HCT116 (cell line): ENCODE measurements at regions not wholly inside any gene's neighbourhood (a gene's known extent, or its start where the extent isn't known, plus 50 kb on each side); places are given as distances from the start of the nearest gene placed in this dataset.

Experiments used
- ATAC-seq: fragments of 200-7000 bp; cut with Tn5 transposase; 2 replicates; pipeline ENCODE4 v1.9.1; 2020; ENCODE audit warnings: mild to moderate bottlenecking, moderate library complexity
- BruUV-seq: library from RNA; stranded (reverse); fragments of 400-500 nt; replicated peaks from 2 replicates; lab custom pipeline; 2021; lab: Mats Ljungman, UMichigan
- CTCF ChIA-PET: fragments of 300-600 bp; sonication (Branson Sonifier 250); formaldehyde crosslinking; loops from one replicate; lab custom pipeline; 2021; ENCODE audit warnings: antibody characterized with exemption; lab: Charles Lee
- POLR2A ChIA-PET: fragments of 300-600, 350-600 bp; sonication (Branson Sonifier 250); formaldehyde crosslinking; loops from one replicate; lab custom pipeline; 2021; ENCODE audit warnings: antibody characterized with exemption; lab: Charles Lee
- RAD21 ChIA-PET, 2 experiments: fragments of 300-600 bp; sonication (Branson Sonifier 250); formaldehyde crosslinking; loops; one replicate each; lab custom pipeline; 2023; ENCODE audit warnings: low total read pairs in 2 of 2; ENCODE audit not compliant: uncharacterized antibody in 2 of 2, unreplicated experiment in 2 of 2, low non-redundant PET in 1 of 2; lab: Charles Lee
- DNase-seq: peaks from one replicate; pipeline ENCODE4 v3.0.0-alpha.2; 2010; ENCODE audit warnings: low read depth, low spot score
- H2AFZ ChIP-seq: fragments of 200-600 bp; shearing (Covaris generic), sonication (generic); 2 replicates; pipeline ENCODE4 v1.6.1; 2017; ENCODE audit warnings: low read depth, mixed run types, mixed read lengths, antibody characterized with exemption, low read length; ENCODE audit not compliant: poor library complexity, severe bottlenecking
- H3K27ac ChIP-seq: 2 replicates; pipeline ENCODE4 v1.5.1; 2012; ENCODE audit warnings: low read depth, low read length
- H3K27me3 ChIP-seq: fragments of 200-600 bp; sonication (generic); 2 replicates; pipeline ENCODE4 v1.6.1; 2016; ENCODE audit warnings: mixed run types, low read length, mixed read lengths; ENCODE audit not compliant: insufficient read depth
- H3K36me3 ChIP-seq, 2 experiments: fragments of 200-500 bp in 1 of 2; fragments of 200-600 bp in 1 of 2; sonication (Bioruptor generic) in 1 of 2; sonication (generic) in 1 of 2; 2 replicates each; pipeline versions ENCODE4 v1.5.1 to v1.6.1; 2014 to 2016; ENCODE audit warnings: low read length in 2 of 2, inconsistent platforms in 1 of 2, mixed read lengths in 1 of 2, mixed run types in 1 of 2; ENCODE audit not compliant: insufficient read depth in 2 of 2, control insufficient read depth in 1 of 2
- H3K4me1 ChIP-seq, 2 experiments: fragments of 200-600 bp in 1 of 2; sonication (generic) in 1 of 2; 2 replicates each; pipeline versions ENCODE4 v1.5.1 to v1.6.1; 2012 to 2017; ENCODE audit warnings: low read length in 2 of 2, inconsistent platforms in 1 of 2, mild to moderate bottlenecking in 1 of 2, mixed read lengths in 1 of 2, mixed run types in 1 of 2, moderate library complexity in 1 of 2; ENCODE audit not compliant: insufficient read depth in 2 of 2, control insufficient read depth in 1 of 2
- H3K4me2 ChIP-seq: fragments of 200-600 bp; sonication (generic); 2 replicates; pipeline ENCODE4 v1.6.1; 2017; ENCODE audit warnings: mixed run types, low read length, mixed read lengths
- H3K4me3 ChIP-seq, 2 experiments: fragments of 200-600 bp in 1 of 2; sonication (generic) in 1 of 2; replicated peaks in 1 of 2; 2 replicates each; pipeline ENCODE4 v1.5.1; 2011 to 2016; ENCODE audit warnings: low read length in 2 of 2, control low read depth in 1 of 2, low read depth in 1 of 2, mild to moderate bottlenecking in 1 of 2, mixed read lengths in 1 of 2, mixed run types in 1 of 2
- H3K79me2 ChIP-seq: fragments of 200-600 bp; sonication (generic); 2 replicates; pipeline ENCODE4 v1.6.1; 2017; ENCODE audit warnings: mild to moderate bottlenecking, mixed run types, low read length, moderate library complexity, mixed read lengths; ENCODE audit not compliant: insufficient read depth
- H3K9ac ChIP-seq: fragments of 200-600 bp; sonication (generic); 2 replicates; pipeline ENCODE4 v1.6.1; 2016; ENCODE audit warnings: low read length, mixed read lengths
- H3K9me2 ChIP-seq: fragments of 200-600 bp; sonication (generic), shearing (Covaris generic); 2 replicates; pipeline ENCODE4 v1.6.1; 2017; ENCODE audit warnings: mixed run types, mild to moderate bottlenecking, moderate library complexity; ENCODE audit not compliant: insufficient read depth
- H3K9me3 ChIP-seq, 2 experiments: fragments of 200-500 bp in 1 of 2; fragments of 200-600 bp in 1 of 2; sonication (Bioruptor generic) in 1 of 2; sonication (generic) in 1 of 2; 2 replicates each; pipeline ENCODE4 v1.6.1; 2014 to 2017; ENCODE audit warnings: low read length in 2 of 2, mixed read lengths in 2 of 2, inconsistent platforms in 1 of 2, low read depth in 1 of 2, mild to moderate bottlenecking in 1 of 2, mixed run types in 1 of 2, moderate library complexity in 1 of 2; ENCODE audit not compliant: control insufficient read depth in 1 of 2, insufficient read depth in 1 of 2
- H4K20me1 ChIP-seq: fragments of 200-600 bp; sonication (generic), shearing (Covaris generic); 2 replicates; pipeline ENCODE4 v1.6.1; 2017; ENCODE audit warnings: mixed run types, mild to moderate bottlenecking, moderate library complexity; ENCODE audit not compliant: insufficient read depth
- FOSL1 ChIP-seq: IDR thresholded peaks from 2 replicates; pipeline ENCODE4 v1.6.1; 2012; ENCODE audit warnings: low read depth
- POLR2AphosphoS5 ChIP-seq: IDR thresholded peaks from 2 replicates; pipeline ENCODE4 v1.6.1; 2011; ENCODE audit warnings: mild to moderate bottlenecking, low read depth, low read length, moderate library complexity
- RAD21 ChIP-seq: IDR thresholded peaks from 2 replicates; pipeline ENCODE4 v1.6.1; 2012; ENCODE audit warnings: low read depth, mild to moderate bottlenecking
- REST ChIP-seq: IDR thresholded peaks from 2 replicates; pipeline ENCODE4 v1.6.1; 2012; ENCODE audit warnings: low read depth
- SP1 ChIP-seq: IDR thresholded peaks from 2 replicates; pipeline ENCODE4 v1.6.1; 2012; ENCODE audit warnings: low read depth
- ZBTB33 ChIP-seq: IDR thresholded peaks from 2 replicates; pipeline ENCODE4 v1.6.1; 2011; ENCODE audit warnings: mild to moderate bottlenecking, low read length, moderate library complexity; ENCODE audit not compliant: insufficient replicate concordance; ENCODE audit errors: extremely low read depth
- intact Hi-C: fragments of 100-400 bp; cut with micrococcal nuclease; formaldehyde crosslinking; loops from 2 replicates; pipeline ENCODE4 v1.10.0; 2022

DNA sequence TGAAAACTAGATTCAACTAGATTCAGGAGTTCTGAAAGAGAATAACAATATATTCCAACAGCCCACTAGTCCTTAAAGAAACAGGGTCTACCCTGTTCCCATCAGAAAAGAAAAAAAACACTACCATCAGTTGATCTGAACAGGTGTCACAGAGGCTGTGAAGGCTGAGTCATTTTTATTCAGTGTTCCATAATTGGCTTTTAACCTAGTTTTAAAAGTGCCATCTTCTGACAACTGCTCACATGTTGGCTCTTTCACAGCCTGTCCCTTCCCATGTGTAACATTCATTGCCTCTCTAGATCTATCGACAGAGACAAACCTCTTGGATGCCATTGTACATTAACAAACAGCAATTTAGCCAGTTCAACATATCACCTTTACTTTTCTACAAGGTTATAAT lies 243.7 kb downstream of the TBX15 start:
- Histone ChIP-seq H3K4me3 (no peak overlapping the region), H3K9me2 (no peaks in the 10 kb centered on the region), H3K27ac (no peak overlapping the region), H3K36me3 (no peaks in the 10 kb centered on the region), H3K4me1 (no peaks in the 10 kb centered on the region), H3K4me2 (no peak overlapping the region), H2AFZ (no peak overlapping the region), H3K9ac (no peak overlapping the region), H3K9me3 (peaks cover 0 to 5% of the 10 kb centered on the region in 2 experiments; a peak in 1 of 4 replicates), H3K27me3 (no peaks in the 10 kb centered on the region), H4K20me1 (no peaks in the 10 kb centered on the region), H3K79me2 (no peaks in the 10 kb centered on the region)
- ATAC-seq: no peak
- TF ChIP-seq RAD21: no peak
- no peak for TF ChIP-seq FOSL1
- no peak for TF ChIP-seq REST
- BruUV-seq: no TSS peak
- POLR2A ChIA-PET: no interaction called here
- CTCF ChIA-PET: no interaction called here
- RAD21 ChIA-PET: no interaction called here
- intact Hi-C loops: no loop called here
- DNase-seq: no peak

DNA sequence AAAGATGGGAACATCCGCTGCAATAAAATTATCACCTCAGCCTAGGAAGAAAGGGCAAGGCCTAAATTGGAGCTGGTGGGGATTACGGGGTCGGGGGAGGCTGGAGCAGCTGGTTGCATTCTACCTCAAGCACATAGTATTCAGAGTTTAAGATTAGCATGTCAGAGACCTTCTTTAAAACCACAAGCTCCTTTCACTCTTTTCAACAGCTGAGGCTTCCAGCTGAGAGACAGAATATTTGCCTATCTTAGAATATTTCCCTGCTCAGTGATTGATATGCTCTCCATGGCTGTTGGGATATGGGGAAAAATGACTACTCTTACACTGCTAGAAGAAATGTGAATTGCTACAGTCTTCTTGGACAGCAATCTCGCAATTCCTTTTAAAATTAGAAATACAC lies 248.6 kb downstream of the TBX15 start:
- no peak overlapping the region for H3K9ac ChIP-seq
- no peak overlapping the region for H2AFZ ChIP-seq
- ChIA-PET RAD21 (no interaction called here), CTCF (no interaction called here), POLR2A (no interaction called here)
- no peaks in the 10 kb centered on the region for H4K20me1 ChIP-seq
- H3K4me2 ChIP-seq: no peak overlapping the region
- no peak overlapping the region for H3K27ac ChIP-seq
- no peak for ATAC-seq
- no peaks in the 10 kb centered on the region for H3K27me3 ChIP-seq
- H3K79me2 ChIP-seq: no peaks in the 10 kb centered on the region
- no TSS peak for BruUV-seq
- intact Hi-C loops: no loop called here
- H3K4me3 ChIP-seq: no peak overlapping the region
- H3K36me3 ChIP-seq: no peaks in the 10 kb centered on the region
- H3K9me3 ChIP-seq: peaks cover 0 to 1% of the 10 kb centered on the region in 2 experiments; a peak in 1 of 4 replicates
- no peak for DNase-seq
- H3K9me2 ChIP-seq: no peaks in the 10 kb centered on the region
- no peaks in the 10 kb centered on the region for H3K4me1 ChIP-seq
- TF ChIP-seq ZBTB33 (no peak), POLR2AphosphoS5 (no peak), SP1 (no peak)
